ENCODE measurements at regions not wholly inside any gene's neighbourhood (a gene's known extent, or its start where the extent isn't known, plus 50 kb on each side); places are given as distances from the start of the nearest gene placed in this dataset.
A peak's percentile ranks its signal among the peaks of the same experiment; 100 is the strongest.
"Not testable (repeated sequence)": the region's sequence is repeated elsewhere in the genome, so short reads cannot be mapped to it uniquely, and the experiment has no call there.

DNA sequence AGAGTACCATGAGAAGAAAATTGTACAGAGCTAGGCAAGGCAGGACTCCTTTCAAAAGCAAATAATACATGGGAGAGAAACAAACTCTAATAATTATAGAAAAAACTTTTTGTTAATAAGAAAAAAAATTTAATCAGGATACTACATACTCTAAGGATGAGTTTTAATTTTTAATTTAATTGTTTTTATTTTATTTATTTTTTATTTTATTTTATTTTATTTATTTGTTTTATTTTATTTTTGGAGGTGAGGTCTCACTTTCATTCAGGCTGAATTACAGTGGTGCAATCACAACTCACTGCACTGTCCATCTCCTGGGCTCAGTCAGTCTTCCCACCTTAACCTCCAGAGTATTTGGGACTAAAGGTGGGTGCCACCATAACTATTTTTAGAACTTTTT is 1347.2 kb downstream of the NLGN4Y start:
- ATAC-seq = no peak
- intact Hi-C loops (cut with DNase I) = no loop called here
- no peak for DNase-seq

DNA sequence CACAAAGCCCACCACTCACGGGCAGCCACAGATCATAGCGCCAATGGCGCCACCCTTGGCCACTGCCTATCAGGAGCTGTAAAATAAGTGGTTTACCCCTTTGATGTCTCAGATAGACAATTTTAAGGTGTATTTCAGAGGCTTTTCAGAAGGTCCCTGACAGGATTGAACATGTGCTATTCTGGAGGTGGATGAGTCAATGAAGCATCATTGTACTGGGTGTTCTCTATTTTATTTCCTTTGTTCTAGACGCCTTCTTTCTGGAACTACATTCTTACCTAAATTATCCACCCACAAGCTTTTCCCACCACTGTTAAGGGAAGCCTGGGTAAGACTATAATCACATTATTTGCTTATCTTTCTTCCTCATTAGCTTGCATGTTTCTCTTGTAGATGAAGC is 1351.6 kb downstream of the NLGN4Y start:
- intact Hi-C loops (cut with DNase I); ATAC-seq; DNase-seq: not testable (repeated sequence)

DNA sequence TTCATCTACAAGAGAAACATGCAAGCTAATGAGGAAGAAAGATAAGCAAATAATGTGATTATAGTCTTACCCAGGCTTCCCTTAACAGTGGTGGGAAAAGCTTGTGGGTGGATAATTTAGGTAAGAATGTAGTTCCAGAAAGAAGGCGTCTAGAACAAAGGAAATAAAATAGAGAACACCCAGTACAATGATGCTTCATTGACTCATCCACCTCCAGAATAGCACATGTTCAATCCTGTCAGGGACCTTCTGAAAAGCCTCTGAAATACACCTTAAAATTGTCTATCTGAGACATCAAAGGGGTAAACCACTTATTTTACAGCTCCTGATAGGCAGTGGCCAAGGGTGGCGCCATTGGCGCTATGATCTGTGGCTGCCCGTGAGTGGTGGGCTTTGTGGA is 1379.2 kb downstream of the NLGN4Y start:
- ATAC-seq; intact Hi-C loops (cut with DNase I): not testable (repeated sequence)

DNA sequence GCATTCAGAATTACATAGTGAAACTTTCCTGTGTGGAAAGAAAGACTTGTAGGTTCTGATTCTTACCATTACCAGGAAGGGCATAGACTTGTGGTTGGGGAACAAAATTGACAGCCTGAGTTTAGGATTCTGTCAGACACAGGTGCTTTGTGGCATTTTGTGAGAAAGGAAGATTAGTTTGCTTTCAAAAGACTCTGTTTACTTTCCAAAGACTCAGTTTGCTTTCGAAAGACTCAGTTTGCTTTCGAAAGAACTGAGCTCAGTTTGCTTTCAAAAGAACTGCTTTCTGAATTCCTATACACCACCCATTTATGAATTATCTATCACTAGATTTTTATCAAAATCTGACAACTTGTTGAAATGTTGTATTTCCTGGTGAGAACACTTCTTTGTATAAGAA is 1381.2 kb downstream of the NLGN4Y start:
- DNase-seq (no peak), ATAC-seq (no peak)
- intact Hi-C loops (cut with DNase I) = no loop called here

More for the DNA sequence above, 1379.2 kb downstream of the NLGN4Y start:
- not testable (repeated sequence) for DNase-seq

DNA sequence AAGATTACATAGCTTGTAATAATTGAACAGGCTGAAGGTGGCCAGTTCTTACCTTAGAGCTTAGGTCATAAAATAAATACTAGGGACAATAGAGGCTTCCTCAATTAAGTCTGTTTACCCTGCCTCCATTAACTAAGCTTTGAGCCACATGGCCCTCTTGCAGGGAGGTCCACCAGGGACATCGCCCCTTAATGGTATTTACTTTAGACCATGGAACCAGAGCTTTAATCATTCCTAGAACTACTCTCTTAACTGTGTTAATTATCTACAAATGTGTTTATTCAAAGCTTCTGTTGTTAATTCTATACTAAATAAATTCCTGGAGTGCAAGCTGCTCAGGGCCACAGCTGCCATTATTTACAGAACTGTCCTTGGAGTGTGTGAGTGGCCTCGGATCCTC is 1402.2 kb downstream of the NLGN4Y start:
- ATAC-seq (no peak), DNase-seq (no peak)
- intact Hi-C loops (cut with DNase I) = no loop called here

DNA sequence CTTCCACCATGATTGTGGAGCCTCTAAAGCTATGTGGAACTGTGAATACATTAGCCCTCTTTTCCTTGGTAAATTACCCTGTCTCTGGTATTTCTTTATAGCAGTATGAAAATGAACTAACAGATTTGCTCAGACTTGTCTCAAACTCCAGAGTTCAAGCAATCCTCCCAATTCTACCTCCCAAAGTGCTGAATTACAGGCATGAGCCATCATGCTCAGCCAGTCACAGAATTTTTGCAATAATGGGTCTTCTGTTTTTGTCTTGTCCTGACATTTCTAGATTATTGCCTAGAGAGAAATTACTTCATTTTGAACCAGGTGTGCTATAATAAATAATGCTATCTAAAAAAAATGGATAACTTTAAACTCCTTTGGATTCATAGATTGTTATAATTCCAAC is 1414.5 kb downstream of the NLGN4Y start:
- intact Hi-C loops (cut with DNase I) = no loop called here
- no peak for DNase-seq
- no peak for ATAC-seq

DNA sequence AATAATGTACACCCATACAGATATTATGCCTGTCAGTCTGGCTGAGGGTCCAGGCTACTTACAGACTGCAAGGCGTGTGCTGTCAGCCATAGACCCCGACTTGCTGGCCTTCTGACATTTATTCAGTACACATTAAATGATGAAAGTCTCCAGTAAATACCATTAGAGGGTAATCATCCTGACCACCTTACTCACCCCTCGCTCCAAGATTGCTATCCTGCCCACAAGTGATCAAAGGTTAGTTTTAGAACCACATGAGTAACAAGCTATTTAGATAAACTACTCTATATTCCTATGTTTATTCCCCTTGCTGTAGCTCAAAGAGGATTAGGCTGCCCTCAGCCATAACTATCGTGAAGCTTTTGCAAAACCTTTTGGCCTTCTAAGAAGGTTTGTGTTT is 1426.7 kb downstream of the NLGN4Y start:
- intact Hi-C loops (cut with DNase I) = no loop called here
- ATAC-seq = no peak

DNA sequence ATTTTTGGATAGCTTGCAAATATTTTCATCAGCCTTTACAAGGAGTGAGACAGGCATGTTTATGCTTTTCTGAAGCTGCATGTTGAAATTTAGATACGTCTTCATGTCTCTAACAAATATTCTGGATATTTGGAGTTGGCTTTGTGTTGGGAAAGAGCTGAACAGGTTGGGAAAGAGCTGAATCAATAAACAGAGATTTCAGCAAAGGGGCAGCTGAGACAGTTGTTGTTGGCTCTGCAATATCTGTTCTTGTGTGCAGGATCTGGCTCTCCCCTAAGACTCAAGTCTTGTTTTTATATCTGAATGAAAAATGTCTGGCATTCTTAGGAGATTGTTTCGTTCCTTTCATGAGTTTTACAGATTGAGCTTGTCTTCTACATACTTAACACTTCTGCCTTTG is 1444.5 kb downstream of the NLGN4Y start:
- intact Hi-C loops (cut with DNase I) = no loop called here
- ATAC-seq = no peak
- no peak for DNase-seq

More for the DNA sequence above, 1426.7 kb downstream of the NLGN4Y start:
- DNase-seq = no peak

DNA sequence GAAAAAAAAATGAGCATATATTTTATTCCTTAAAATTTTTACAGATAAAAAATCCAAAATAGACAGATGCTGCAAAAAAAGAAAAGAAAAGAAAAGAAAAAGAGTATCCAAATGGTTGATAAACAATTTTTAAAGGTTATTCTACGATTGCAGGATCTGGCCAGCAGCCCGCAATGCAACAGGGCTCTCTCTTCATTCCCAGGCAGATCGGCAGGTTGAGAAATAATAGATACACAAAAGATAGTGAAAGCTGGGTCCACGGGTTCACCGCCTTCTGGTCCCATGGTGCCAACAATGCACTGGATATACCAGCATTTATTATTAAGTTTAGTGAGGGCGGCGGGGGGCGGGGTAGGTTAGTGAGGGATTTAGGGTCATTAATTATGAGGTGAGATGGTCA is 1448.9 kb downstream of the NLGN4Y start:
- ATAC-seq = no peak
- DNase-seq = no peak

DNA sequence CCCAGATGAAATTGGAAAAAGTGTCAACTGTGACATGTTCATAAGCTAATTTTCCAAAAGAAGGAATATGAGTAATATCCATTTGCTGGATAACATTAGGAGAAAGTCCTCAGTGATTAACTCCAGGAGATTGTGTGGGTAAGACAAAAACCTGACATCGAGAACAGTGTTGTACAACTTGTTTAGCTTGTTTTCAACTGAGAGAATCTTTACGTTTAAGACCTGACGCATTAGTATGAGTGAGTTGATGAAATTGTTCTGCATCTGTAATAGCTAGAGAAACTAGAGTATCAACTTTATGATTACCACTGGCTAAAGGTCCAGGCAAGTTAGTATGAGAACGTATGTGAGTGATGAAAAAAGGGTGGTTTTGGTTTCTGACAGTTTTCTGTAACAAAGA is 1452.4 kb downstream of the NLGN4Y start:
- intact Hi-C loops (cut with DNase I) = no loop called here
- ATAC-seq (no peak), DNase-seq (no peak)

More for the DNA sequence above, 1448.9 kb downstream of the NLGN4Y start:
- intact Hi-C loops (cut with DNase I) = no loop called here

DNA sequence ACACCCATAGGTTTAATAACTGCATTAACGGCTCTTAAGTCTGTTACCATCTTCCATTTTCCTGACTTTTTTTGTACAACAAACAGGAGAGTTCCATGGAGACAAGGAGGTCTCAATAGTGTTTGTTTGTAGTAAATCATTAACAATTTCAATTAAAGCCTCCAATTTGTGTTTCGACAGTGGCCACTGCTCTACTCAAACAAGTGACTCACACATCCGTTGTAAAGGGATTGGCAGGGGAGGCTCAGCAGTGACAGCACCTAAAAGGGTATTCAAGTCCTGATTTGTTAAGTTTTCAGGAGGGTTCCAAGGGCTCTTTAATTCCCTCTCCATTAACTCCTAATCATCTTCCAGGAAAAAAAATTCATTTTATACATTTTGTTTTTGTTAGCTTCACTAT is 1454.2 kb downstream of the NLGN4Y start:
- ATAC-seq (no peak), DNase-seq (no peak)
- intact Hi-C loops (cut with DNase I) = no loop called here

DNA sequence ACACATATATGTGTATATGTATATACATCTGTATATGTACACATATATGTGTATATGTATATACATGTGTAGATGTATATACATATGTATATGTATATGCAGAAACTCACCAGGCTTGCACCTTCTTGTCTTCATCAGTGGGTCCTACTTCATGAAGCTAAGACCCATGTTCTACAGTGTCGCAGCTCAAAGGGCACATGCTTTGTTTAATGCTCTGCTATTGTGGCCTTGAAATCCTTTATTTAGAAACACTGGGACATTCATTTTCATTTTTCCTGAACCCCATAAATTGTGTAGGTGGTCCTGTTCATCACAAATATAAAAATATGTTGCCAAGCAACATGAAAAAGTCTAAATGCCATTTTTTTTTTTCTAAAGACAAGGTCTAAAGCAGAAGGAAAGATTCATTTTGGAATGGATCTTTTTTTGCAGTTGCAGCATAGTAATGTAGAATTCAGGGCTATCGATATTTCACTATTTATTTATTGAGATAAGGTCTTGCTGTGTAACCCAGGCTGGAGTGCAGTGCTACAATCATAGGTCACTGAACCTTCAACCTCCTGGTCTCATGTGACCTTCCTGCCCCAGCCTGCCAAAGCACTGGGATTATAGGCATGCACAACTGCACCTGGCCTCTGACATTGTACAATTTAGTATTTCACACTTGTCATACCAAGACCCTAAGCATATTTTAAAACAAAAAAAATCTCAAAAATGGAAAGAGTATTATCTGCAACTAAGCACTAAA is 1460.5 kb downstream of the NLGN4Y start:
- DNase-seq = no peak
- no peak for ATAC-seq
- intact Hi-C loops (cut with DNase I) = no loop called here

DNA sequence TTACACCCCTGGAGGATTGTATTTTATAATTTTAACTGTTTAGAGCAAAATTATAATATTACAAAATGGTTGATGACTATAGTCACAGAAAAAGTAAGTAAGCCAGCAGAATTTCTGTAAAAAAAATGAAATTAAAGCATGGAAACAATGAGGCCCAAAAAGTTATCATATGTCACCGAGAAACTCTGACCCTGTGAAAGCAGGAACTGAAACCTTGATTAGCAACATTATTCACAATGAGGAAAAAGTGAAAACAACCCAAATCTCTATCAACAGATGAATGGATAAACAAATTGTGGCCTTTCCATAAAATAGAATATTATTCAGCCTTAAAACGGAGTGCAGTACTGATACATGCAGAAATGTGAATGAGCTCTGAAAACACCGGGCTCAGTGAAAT is 1471.7 kb downstream of the NLGN4Y start:
- intact Hi-C loops (cut with DNase I) = no loop called here
- no peak for DNase-seq

DNA sequence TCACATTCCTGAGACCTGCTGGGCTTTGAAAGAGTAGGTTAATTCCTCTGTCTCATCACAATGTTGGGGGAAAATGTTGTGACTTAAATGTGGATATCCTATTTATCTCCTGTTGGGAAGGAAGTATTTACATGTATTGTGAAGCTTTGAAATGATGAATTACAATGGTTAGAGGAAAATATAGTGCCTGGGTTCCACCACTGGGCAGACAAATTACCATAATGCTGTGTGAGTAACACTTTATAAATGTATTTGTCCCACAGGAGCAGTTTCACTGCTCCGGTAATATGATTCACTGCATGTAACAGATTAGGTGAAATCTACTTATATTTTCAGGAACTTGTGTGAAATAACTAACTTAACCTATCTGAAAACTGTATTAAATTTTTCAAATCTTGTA is 1476.4 kb downstream of the NLGN4Y start:
- intact Hi-C loops (cut with DNase I) = no loop called here
- ATAC-seq = no peak

More for the DNA sequence above, 1471.7 kb downstream of the NLGN4Y start:
- no peak for ATAC-seq

DNA sequence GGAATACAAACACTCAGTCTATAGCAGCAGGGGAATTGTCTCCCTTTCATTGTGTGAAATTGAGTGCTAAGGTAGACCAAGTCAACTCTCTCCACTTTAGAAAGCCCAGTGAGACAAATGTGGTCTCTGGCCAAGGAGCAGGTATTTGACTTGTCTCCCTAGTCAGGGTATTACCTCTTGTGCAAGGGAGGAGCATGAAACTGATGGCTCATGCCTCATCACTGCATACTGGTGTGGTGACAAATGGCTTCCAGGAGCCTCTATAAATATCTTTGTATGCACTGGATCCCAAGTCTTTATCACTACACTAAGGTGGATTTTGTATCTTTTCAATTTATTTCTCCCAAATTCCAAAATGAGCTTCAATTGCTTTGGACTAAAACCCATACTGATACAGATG is 1477.6 kb downstream of the NLGN4Y start:
- ATAC-seq (no peak), DNase-seq (no peak)
- intact Hi-C loops (cut with DNase I) = no loop called here

More for the DNA sequence above, 1476.4 kb downstream of the NLGN4Y start:
- DNase-seq = no peak

DNA sequence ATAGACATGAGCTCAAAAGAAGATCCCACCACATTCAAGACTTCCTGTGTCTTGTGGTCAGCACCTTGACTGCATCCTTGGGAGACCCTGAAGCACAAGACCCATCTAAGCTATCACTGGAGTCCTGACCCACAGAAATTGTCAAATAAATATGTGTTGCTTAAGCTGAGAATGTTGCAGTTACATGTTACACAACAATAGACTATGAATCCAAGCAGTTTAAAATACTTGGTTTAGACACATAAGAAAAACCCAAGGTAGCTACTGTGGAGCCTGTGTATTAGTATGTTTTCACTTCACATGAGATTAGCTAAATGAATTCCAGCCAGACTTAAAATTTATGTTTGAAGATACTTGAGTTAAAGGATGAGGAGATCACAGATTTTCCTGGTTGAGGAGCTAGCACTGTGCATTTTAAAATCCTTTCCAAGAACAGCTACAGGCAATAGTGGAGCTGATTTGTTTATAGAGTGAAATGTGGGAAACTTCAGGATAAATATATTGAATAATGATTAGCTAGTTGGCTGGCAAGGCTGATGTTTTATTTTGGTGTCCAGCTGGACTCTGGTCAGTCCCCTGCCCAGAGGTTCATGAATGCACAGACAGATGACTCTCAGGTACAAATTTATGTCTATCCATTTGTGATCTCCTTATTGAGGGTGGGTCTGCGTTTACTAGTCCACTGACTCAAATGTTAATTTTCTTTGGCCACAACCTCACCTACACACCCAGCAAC is 1527.7 kb downstream of the NLGN4Y start:
- intact Hi-C loops (cut with DNase I) = no loop called here
- ATAC-seq (no peak), DNase-seq (no peak)

DNA sequence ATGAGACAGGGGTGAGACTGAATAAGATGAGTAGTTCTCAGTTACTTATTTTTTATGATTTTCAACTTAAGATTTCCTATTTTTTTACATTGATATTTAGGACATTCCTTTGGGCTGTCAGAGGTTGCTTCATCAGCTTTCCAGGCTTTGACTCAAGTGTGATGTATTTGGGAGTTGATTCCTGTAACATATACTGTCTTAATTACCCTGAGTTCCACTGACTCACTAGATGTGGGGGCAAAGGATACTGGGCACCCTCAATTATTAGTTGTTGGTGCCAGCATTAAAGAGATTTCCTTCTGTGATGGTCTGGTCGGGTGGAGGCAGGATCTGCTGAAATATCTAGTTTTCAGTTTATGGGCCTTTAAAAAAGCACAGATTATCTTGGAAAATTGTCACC is 1535.8 kb downstream of the NLGN4Y start:
- intact Hi-C loops (cut with DNase I) = no loop called here
- ATAC-seq (peak in 1 of 2 donors; percentile 55), DNase-seq (no peak)

DNA sequence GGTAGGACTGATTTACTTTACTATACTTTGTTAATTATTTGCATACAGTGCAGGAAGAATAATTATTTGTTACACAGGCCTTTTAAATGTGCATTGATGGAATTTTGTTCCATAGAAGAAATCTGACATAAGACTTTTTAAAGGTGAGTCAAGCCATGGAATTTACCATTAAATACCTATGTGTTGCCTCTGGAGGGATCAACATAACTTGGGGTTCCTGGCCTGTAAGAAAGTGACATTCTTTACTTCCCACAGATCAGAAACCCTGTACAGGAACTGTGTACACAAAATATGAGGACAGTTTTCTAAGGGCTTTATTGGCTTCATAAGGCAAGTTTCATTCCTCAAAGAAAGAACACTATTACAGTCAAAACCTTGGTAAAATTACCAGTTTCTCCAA is 1536.4 kb downstream of the NLGN4Y start:
- DNase-seq (no peak), ATAC-seq (no peak)
- intact Hi-C loops (cut with DNase I) = no loop called here

DNA sequence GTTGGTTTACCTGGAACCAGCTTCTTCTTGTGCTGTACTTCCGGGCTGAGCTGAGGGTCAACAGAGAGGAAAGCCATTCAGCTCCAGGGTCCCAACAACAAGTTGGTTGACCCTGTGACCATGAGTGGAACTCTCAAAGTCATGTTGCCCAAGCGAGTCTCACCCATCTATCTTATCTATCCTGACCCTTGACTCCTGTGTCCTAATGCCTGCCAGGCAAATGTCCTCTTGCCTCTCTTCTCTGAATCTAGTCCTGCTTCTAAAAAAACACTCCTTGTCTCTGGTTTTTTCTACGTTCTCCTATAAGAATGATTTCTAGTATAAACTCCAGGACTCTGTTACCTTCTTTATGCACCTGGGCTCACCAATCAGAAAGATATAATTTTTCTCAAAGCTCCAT is 1547.6 kb downstream of the NLGN4Y start:
- intact Hi-C loops (cut with DNase I) = no loop called here
- ATAC-seq (no peak), DNase-seq (no peak)

DNA sequence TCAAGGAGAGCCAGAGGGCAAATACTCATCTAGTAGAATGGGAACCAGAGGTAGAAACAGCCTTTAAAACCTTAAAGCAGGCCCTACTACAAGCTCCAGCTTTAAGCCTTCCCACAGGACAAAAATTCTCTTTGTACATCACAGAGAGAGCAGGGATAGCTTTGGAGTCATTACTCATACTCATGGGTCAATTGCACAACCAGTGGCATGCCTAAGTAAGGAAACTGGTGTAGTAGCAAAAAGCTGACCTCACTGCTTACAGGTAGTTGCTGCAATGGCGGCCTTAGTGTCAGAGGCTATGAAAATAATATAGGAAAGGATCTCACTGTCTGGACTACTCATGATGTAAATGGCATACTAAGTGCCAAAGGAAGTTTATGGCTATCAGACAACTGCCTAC is 1551.4 kb downstream of the NLGN4Y start:
- ATAC-seq = no peak
- DNase-seq = no peak
- intact Hi-C loops (cut with DNase I) = no loop called here

DNA sequence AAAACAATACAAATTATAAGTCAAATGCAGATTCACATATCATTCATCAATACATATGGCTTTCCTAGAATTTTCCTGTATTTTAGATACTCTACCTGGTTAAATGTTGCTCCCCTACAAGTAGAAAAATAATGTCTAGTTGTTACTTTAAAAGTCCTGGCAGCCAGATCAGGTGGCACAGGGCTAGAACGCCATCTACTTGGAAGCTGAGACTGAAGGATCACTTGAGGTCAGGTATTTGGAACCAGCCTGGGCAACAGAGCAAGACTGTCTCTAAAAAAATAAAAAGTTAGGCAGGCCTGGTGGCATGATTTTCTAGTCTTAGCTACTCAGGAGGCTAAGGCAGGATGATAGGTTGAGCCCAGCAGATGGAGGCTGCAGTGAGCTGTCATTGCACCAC is 1573.0 kb downstream of the NLGN4Y start:
- intact Hi-C loops (cut with DNase I) = no loop called here
- DNase-seq (no peak), ATAC-seq (no peak)

All from left cardiac atrium (tissue), 4 donors.